GM13976 (cell line): ENCODE measurements at regions not wholly inside any gene's neighbourhood (a gene's known extent, or its start where the extent isn't known, plus 50 kb on each side); places are given as distances from the start of the nearest gene placed in this dataset.

Experiments used
- DNase-seq: peaks from one replicate; pipeline ENCODE4 v3.0.0; 2012; ENCODE audit warnings: low spot score
- CTCF ChIP-seq: IDR thresholded peaks from 2 replicates; pipeline ENCODE4 v1.5.1; 2012; ENCODE audit warnings: borderline replicate concordance, mild to moderate bottlenecking; ENCODE audit not compliant: insufficient read depth; ENCODE audit errors: extremely low read depth, missing control alignments, control extremely low read depth
- in situ Hi-C: fragments of 300-500 bp; cut with MboI; formaldehyde crosslinking; loops from one replicate; pipeline ENCODE4 v1.12.0; 2022; ENCODE audit warnings: low sequenced_read_pairs, mixed read lengths, inconsistent platforms; ENCODE audit not compliant: unreplicated experiment

DNA sequence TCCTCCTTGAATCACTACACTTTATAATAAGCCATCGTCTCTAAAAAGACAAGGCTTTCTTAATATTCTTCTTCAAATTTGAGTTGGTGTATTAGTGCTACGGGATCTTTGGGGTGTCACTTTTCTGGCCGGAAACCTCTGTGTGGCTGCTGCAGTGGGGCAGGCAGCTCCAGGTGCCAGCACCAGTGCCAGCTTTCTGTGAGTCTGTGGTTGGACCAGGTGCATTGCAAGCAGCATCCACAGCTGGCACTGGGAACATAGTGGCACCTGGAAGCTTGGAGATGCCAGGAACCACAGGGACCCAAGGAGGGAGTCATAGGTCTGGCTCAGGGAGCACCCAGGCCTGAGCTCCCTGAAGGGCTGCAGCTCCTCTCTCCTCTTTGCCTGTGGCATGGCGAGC is 111.8 kb upstream of the RUNX3 start:
- no peak for TF ChIP-seq CTCF
- in situ Hi-C loops: no loop called here
- DNase-seq: no peak

DNA sequence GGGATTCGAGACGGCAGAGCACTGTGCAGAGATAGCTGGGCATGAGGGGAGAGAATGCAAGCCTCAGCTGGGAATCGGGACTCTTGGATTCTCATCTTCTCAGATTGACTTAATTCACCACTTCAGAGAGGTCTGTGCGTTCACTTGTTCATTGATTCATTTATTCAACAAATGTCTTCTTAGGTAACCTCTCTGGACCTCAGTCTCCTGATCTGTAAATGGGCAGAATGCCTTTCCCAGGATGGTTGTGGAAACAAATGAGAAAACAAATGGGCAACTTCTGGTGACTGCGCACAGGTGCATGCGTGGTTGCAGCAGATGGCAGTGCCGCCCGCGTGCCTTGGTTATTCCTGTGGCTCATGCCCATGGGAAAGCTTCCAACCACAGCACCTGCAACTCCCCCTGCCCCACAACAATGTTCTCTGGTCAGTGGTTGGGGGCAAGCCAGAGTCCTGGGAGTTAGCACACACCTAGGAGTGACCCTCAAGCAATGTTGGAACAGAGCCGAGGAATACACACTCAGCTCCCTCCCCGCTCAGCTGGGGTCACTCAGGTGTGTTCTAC is 110.1 kb upstream of the RUNX3 start:
- in situ Hi-C loops: no loop called here
- DNase-seq: no peak
- TF ChIP-seq CTCF: no peak

DNA sequence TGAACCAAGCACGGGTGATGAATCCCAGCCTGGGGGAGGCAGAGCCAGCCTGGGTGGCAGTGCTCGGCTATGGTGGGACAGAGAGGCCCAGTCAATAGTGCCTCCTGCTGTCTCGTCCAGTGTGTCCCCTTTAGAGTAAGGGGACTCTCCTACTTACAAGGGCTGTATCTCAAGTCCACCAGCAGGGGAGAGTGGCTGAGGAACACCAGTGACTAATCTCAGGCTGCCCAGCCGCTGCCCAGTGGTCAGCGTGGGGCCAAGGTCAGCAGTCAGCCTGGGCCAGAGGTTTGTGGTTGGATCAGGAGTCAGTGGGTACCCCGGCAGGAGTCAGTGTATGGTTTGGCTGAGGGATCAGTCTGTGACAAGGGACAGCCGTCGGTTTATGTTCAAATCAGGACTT is 109.2 kb upstream of the RUNX3 start:
- no peak for TF ChIP-seq CTCF
- in situ Hi-C loops: loop anchor here (10.0 kb wide), 2 partner anchors 104 to 184 kb away; partner anchors contain the start of gene RUNX3
- DNase-seq: no peak

DNA sequence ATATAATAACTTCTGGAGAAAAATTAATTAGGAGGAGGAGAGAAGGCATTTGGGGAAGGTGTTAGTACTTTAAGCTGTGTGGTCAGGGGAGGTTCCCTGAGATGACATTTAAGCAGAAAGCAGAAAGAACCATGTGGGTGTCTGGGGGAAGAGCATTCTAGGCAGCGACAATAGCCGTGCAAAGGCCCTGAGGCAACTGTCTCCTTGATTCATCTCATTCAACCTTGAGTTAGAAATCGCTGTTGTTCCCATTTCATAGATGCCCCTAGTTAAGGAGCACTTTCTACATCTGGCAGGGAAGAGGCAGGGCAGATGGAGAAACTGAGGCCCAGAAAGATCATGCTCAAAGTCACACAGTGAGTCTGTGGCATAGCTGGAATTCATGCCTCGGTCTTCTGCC is 108.6 kb upstream of the RUNX3 start:
- in situ Hi-C loops: loop anchor here (10.0 kb wide), 2 partner anchors 104 to 184 kb away; partner anchors contain the start of gene RUNX3
- no peak for TF ChIP-seq CTCF
- DNase-seq: no peak

GRCh38 chr1:25037174-25038074 is 107.3 kb upstream of the RUNX3 start:
- DNase-seq: peak; percentile 81
- in situ Hi-C loops: loop anchor here (10.0 kb wide), 2 partner anchors 103 to 183 kb away; partner anchors contain the start of gene RUNX3
- TF ChIP-seq CTCF: peak; percentile 70

- DNase-seq: no peak
- TF ChIP-seq CTCF: no peak
- in situ Hi-C loops: loop anchor here (10.0 kb wide), 2 partner anchors 101 to 181 kb away; partner anchors contain the start of gene RUNX3
Measured at GRCh38 chr1:25036117-25036546, 106.1 kb upstream of the RUNX3 start.
